Caki2 (cell line): ENCODE measurements at regions not wholly inside any gene's neighbourhood (a gene's known extent, or its start where the extent isn't known, plus 50 kb on each side); places are given as distances from the start of the nearest gene placed in this dataset.

Experiments used
- DNase-seq: peaks from one replicate; pipeline ENCODE4 v3.0.0-alpha.2; 2015; ENCODE audit warnings: low read depth
- in situ Hi-C: cut with HindIII; loops from 2 replicates; pipeline ENCODE4 v1.10.0; 2016; ENCODE audit warnings: low sequenced_read_pairs, low pct_unique_long_range_greater_than_20kb, mixed read lengths

GRCh38 chr6:134375220-134375580 lies 57.3 kb upstream of the SGK1 start:
- no peak for DNase-seq
- in situ Hi-C loops, result no loop called here

- no peak for DNase-seq
- in situ Hi-C loops, result no loop called here
Observed at GRCh38 chr6:134374491-134375219, 56.7 kb upstream of the SGK1 start.

GRCh38 chr6:134373993-134374392 lies 56.1 kb upstream of the SGK1 start:
- in situ Hi-C loops, result no loop called here
- DNase-seq, result no peak

GRCh38 chr6:134373282-134373922 lies 55.5 kb upstream of the SGK1 start:
- in situ Hi-C loops, result no loop called here
- DNase-seq, result peak; percentile 59

GRCh38 chr6:134372603-134373281 lies 54.8 kb upstream of the SGK1 start:
- no peak for DNase-seq
- in situ Hi-C loops, result no loop called here

- DNase-seq, result no peak
- in situ Hi-C loops, result no loop called here
Observed at GRCh38 chr6:134368670-134369069, 50.8 kb upstream of the SGK1 start.
